ENCODE measurements at regions not wholly inside any gene's neighbourhood (a gene's known extent, or its start where the extent isn't known, plus 50 kb on each side); places are given as distances from the start of the nearest gene placed in this dataset.

- no peak for TF ChIP-seq CTCF (IDR thresholded peaks at IDR 0.05; ENCODE audit: insufficient read depth, low read length, poor library complexity, severe bottlenecking)
- no peaks in the 10 kb centered on the region for H3K27me3 ChIP-seq (replicated peaks; ENCODE audit: control insufficient read depth, insufficient read depth, low read length)
- no peak overlapping the region for H3K4me3 ChIP-seq (replicated peaks; ENCODE audit: low read depth, low read length)
- no peaks in the 10 kb centered on the region for H3K36me3 ChIP-seq (ENCODE audit: control insufficient read depth, insufficient read depth, low read length)
- DNase-seq (ENCODE audit: extremely low read depth, insufficient read length): no peak
Observed at GRCh38 chr1:4519954-4520353, 134.5 kb upstream of the AJAP1 start.

DNA sequence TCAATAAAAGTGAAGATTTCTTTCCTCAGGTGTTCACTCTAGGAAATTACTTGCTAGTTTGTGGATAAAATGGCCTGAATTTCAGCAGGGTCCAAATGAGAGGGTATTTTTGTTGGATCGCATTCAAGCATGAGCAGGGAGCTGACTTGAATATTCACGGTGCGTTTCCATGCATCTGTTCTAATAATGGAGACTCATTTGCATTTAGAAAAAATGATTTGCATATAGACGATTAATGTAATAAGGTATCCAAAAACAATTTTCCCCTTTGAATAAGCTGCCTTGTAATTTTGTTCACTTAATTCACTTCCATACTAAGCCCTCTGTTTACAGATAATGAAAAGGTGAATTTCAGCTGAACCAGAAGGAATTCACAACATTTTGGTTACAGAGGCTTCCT, 130.9 kb upstream of the AJAP1 start:
- Histone ChIP-seq H3K27me3 (replicated peaks; ENCODE audit: control insufficient read depth, insufficient read depth, low read length) (no peaks in the 10 kb centered on the region), H3K4me3 (replicated peaks; ENCODE audit: low read depth, low read length) (no peak overlapping the region)
- no peak for TF ChIP-seq CTCF (IDR thresholded peaks at IDR 0.05; ENCODE audit: insufficient read depth, low read length, poor library complexity, severe bottlenecking)

DNA sequence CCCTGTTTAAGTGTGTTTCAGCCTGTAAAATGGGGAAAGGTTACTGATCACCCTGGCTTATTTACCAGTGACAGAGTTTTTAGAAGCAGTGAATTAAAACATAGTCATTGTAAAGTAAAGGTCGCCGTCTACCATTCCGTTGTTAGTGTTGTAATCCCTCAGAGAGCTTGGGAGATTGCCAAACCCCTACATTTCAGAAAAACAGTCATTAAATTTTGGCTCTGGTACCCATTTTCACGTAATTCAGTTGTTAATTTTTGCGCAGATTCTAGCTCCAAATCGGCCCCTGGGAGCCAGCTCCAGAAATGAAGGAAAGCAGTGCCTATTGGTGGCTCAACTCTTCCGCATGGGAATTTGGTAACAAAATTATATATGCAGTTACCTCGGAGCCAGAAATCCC, 127.7 kb upstream of the AJAP1 start:
- H3K36me3 ChIP-seq (ENCODE audit: control insufficient read depth, insufficient read depth, low read length): no peaks in the 10 kb centered on the region
- TF ChIP-seq CTCF (IDR thresholded peaks at IDR 0.05; ENCODE audit: insufficient read depth, low read length, poor library complexity, severe bottlenecking): no peak
- no peak for DNase-seq (ENCODE audit: extremely low read depth, insufficient read length)
- H3K27me3 ChIP-seq (replicated peaks; ENCODE audit: control insufficient read depth, insufficient read depth, low read length): no peaks in the 10 kb centered on the region
- no peak overlapping the region for H3K4me3 ChIP-seq (replicated peaks; ENCODE audit: low read depth, low read length)

More for the DNA sequence above, 130.9 kb upstream of the AJAP1 start:
- DNase-seq (ENCODE audit: extremely low read depth, insufficient read length): no peak
- no peaks in the 10 kb centered on the region for H3K36me3 ChIP-seq (ENCODE audit: control insufficient read depth, insufficient read depth, low read length)

- DNase-seq (ENCODE audit: extremely low read depth, insufficient read length): no peak
- H3K27me3 ChIP-seq (replicated peaks; ENCODE audit: control insufficient read depth, insufficient read depth, low read length): no peaks in the 10 kb centered on the region
Observed at GRCh38 chr1:4527819-4528218, 126.6 kb upstream of the AJAP1 start.

GRCh38 chr1:4528590-4528989, 125.8 kb upstream of the AJAP1 start:
- DNase-seq (ENCODE audit: extremely low read depth, insufficient read length): no peak
- Histone ChIP-seq H3K36me3 (ENCODE audit: control insufficient read depth, insufficient read depth, low read length) (no peaks in the 10 kb centered on the region), H3K4me3 (replicated peaks; ENCODE audit: low read depth, low read length) (no peak overlapping the region), H3K27me3 (replicated peaks; ENCODE audit: control insufficient read depth, insufficient read depth, low read length) (no peaks in the 10 kb centered on the region)
- TF ChIP-seq CTCF (IDR thresholded peaks at IDR 0.05; ENCODE audit: insufficient read depth, low read length, poor library complexity, severe bottlenecking): no peak

More at GRCh38 chr1:4527819-4528218, 126.6 kb upstream of the AJAP1 start:
- no peak for TF ChIP-seq CTCF (IDR thresholded peaks at IDR 0.05; ENCODE audit: insufficient read depth, low read length, poor library complexity, severe bottlenecking)
- no peak overlapping the region for H3K4me3 ChIP-seq (replicated peaks; ENCODE audit: low read depth, low read length)
- no peaks in the 10 kb centered on the region for H3K36me3 ChIP-seq (ENCODE audit: control insufficient read depth, insufficient read depth, low read length)

All from GM06990 (cell line).